Nephron (organoid): ENCODE measurements at regions not wholly inside any gene's neighbourhood (a gene's known extent, or its start where the extent isn't known, plus 50 kb on each side); places are given as distances from the start of the nearest gene placed in this dataset.
A peak's percentile ranks its signal among the peaks of the same experiment; 100 is the strongest.

Source experiments
- H3K27ac Mint-ChIP-seq, 3 experiments: 2 replicates each; pipeline ENCODE4 v1.8.0; 2020; ENCODE audit warnings: mixed read lengths in 3 of 3, mild to moderate bottlenecking in 2 of 3, moderate library complexity in 1 of 3
- H3K27me3 Mint-ChIP-seq: 2 replicates; pipeline ENCODE4 v1.8.0; 2021; ENCODE audit warnings: low read depth, mild to moderate bottlenecking, moderate library complexity, mixed read lengths
- H3K36me3 Mint-ChIP-seq: 2 replicates; pipeline ENCODE4 v1.8.0; 2020; ENCODE audit warnings: low read depth, mixed read lengths
- H3K4me1 Mint-ChIP-seq: 2 replicates; pipeline ENCODE4 v1.8.0; 2020; ENCODE audit warnings: mixed read lengths
- H3K4me3 Mint-ChIP-seq, 3 experiments: 2 replicates each; pipeline ENCODE4 v1.8.0; 2020; ENCODE audit warnings: mild to moderate bottlenecking in 3 of 3, mixed read lengths in 3 of 3, moderate library complexity in 2 of 3
- H3K9me3 Mint-ChIP-seq: 2 replicates; pipeline ENCODE4 v1.8.0; 2020; ENCODE audit warnings: mixed read lengths
- TF ChIP-seq, protein P1 (sequence below), 3 experiments: fragments of 200-600 bp; sonication (generic); IDR thresholded peaks; one replicate each; pipeline ENCODE4 v1.5.0; 2021; ENCODE audit warnings: antibody characterized with exemption in 3 of 3; ENCODE audit not compliant: unreplicated experiment in 3 of 3

DNA sequence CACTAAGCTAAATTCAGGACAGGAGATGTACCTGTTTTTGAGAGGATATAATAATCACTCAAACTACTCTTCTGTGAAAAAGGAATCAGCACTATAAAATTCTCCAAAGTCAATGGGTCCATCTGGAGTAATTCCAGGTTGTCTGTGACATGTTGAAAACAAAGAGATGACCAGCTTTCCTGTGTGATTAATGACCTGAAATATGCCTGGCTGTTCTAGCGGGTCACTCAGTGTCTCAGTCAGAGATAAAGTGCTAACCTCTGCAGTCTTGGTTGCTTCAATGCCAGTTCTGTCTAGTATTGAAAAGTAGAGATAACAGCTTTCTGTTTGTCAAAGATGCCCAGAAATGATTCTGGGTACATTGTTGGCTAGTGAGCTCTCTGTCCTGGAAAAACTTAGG, 722.6 kb upstream of the TENM4 start:
- no peaks in the 10 kb centered on the region for H3K9me3 Mint-ChIP-seq
- H3K4me1 Mint-ChIP-seq: no peaks in the 10 kb centered on the region
- H3K27ac Mint-ChIP-seq: no peak overlapping the region
- no peaks in the 10 kb centered on the region for H3K36me3 Mint-ChIP-seq
- TF ChIP-seq, protein P1, sequence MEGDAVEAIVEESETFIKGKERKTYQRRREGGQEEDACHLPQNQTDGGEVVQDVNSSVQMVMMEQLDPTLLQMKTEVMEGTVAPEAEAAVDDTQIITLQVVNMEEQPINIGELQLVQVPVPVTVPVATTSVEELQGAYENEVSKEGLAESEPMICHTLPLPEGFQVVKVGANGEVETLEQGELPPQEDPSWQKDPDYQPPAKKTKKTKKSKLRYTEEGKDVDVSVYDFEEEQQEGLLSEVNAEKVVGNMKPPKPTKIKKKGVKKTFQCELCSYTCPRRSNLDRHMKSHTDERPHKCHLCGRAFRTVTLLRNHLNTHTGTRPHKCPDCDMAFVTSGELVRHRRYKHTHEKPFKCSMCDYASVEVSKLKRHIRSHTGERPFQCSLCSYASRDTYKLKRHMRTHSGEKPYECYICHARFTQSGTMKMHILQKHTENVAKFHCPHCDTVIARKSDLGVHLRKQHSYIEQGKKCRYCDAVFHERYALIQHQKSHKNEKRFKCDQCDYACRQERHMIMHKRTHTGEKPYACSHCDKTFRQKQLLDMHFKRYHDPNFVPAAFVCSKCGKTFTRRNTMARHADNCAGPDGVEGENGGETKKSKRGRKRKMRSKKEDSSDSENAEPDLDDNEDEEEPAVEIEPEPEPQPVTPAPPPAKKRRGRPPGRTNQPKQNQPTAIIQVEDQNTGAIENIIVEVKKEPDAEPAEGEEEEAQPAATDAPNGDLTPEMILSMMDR (IDR thresholded peaks at IDR 0.05; ENCODE audit: unreplicated experiment in 3 of 3): no peak
- no peaks in the 10 kb centered on the region for H3K27me3 Mint-ChIP-seq
- no peak overlapping the region for H3K4me3 Mint-ChIP-seq

DNA sequence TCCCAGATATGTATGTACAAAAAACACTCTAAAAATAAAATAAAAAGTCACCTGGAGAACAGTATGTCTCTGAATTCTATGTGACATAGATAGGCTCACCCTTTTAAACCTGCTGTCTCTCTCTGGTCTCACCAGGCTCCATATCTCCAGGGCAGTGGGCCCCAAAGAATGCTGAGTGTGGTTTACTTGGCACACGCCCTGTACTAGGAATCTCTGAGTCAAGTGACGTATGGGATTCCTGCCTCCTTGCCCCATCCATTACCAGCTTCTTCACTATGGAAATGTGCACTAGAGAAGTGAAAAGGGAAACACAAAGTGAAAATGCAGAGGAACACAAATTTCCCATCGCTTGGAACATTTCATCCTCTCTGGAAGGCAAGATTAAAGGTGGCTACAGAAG, 722.2 kb upstream of the TENM4 start:
- Mint-ChIP-seq H3K4me3 (no peak overlapping the region), H3K4me1 (no peaks in the 10 kb centered on the region), H3K27ac (no peak overlapping the region), H3K36me3 (no peaks in the 10 kb centered on the region), H3K9me3 (no peaks in the 10 kb centered on the region), H3K27me3 (no peaks in the 10 kb centered on the region)
- TF ChIP-seq, protein P1 (IDR thresholded peaks at IDR 0.05; ENCODE audit: unreplicated experiment in 3 of 3): no peak

DNA sequence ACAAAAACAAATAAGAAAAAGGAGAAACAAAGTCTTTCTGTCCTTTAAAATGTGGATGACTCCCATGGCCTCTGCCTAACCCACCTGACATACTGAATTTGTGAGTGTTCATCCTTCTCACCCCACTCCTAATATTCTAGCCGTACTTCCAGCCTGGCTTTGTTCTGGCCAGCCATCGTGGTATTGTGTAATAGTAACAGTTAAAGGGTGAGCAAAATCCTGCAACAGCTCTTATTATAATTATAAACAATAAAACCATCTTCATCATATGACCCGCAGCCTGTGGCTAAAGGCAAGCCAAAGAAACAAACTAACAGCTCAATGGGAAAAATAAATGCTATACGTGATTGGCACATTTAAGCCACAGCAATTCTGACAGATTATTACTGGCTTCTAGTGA, 721.6 kb upstream of the TENM4 start:
- no peak overlapping the region for H3K4me3 Mint-ChIP-seq
- H3K4me1 Mint-ChIP-seq: no peaks in the 10 kb centered on the region
- TF ChIP-seq, protein P1 (IDR thresholded peaks at IDR 0.05; ENCODE audit: unreplicated experiment in 3 of 3): no peak
- H3K9me3 Mint-ChIP-seq: no peaks in the 10 kb centered on the region
- no peaks in the 10 kb centered on the region for H3K36me3 Mint-ChIP-seq
- H3K27me3 Mint-ChIP-seq: peaks cover 4% of the 10 kb centered on the region
- no peak overlapping the region for H3K27ac Mint-ChIP-seq

DNA sequence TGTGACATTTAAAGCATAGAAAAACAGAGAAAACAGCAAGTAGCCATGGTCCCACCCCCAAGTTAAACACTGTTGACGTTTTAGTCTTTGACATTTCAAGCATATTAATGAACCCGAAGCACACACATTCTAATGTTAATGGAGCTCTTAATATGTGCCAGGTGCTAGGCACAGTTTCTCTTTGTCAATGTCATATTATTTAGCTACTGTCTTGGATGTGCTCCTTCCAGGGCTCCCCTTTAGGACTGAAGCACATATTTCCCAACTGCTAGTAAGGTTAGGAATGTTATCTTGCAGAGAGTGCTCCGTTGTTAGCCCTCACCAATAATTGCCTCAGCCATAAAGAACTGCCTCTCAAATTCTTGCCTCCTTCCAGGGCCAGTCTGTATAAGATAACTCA, 716.6 kb upstream of the TENM4 start:
- peaks cover 5% of the 10 kb centered on the region for H3K27me3 Mint-ChIP-seq
- TF ChIP-seq, protein P1 (IDR thresholded peaks at IDR 0.05; ENCODE audit: unreplicated experiment in 3 of 3): no peak
- H3K4me3 Mint-ChIP-seq: no peak overlapping the region
- no peak overlapping the region for H3K27ac Mint-ChIP-seq
- H3K4me1 Mint-ChIP-seq: no peaks in the 10 kb centered on the region
- H3K36me3 Mint-ChIP-seq: no peaks in the 10 kb centered on the region
- H3K9me3 Mint-ChIP-seq: no peaks in the 10 kb centered on the region

DNA sequence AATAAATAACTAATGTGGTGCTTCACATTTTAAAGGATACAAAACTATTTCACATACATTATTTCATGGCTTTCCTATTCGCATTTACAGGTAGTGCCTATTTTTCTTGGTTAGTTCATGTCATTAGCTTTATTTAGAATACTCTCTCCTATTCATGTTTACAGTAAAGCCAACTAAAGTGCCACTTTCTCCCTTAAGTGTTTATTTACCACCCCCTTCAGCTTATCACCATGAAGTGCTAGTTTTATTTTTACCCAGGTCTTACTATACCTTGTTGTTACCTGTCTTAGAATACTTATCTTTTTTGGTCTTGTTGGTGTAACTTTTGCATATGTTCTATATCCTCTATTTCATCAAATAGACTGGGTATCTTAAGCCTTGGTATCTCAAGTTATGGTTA, 715.2 kb upstream of the TENM4 start:
- TF ChIP-seq, protein P1 (IDR thresholded peaks at IDR 0.05; ENCODE audit: unreplicated experiment in 3 of 3): no peak

DNA sequence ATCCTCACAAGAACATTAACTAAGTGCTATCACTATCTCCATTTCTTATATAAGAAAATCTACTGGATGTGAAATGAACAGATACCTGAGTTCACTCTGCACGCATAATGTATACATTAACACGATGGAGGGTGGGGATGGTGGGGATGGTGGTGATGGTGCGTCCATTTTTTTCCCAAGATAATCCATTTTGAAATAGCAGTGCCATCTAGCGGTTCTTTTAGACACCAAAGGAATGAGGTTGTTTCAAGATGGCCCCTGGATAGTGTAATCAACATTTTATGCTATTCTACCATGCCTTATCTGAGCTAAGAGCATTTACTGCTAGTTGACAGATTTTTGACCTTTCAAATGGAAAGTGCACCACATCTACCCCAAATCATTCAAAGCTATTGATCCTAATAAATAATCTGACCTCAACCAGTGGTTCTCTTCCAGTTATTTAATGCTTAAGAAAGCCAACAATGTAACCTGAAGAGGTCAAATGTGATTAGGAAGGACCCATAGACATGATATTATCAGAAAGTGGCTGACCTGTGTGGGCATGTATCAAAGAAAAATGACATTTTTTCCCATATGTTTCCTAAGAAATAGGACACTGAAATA, 714.7 kb upstream of the TENM4 start:
- no peaks in the 10 kb centered on the region for H3K36me3 Mint-ChIP-seq
- TF ChIP-seq, protein P1 (IDR thresholded peaks at IDR 0.05; ENCODE audit: unreplicated experiment in 3 of 3): peak; percentile 49 to 57 (median 53)
- no peaks in the 10 kb centered on the region for H3K9me3 Mint-ChIP-seq
- no peak overlapping the region for H3K4me3 Mint-ChIP-seq
- no peaks in the 10 kb centered on the region for H3K4me1 Mint-ChIP-seq
- peaks cover 5% of the 10 kb centered on the region for H3K27me3 Mint-ChIP-seq
- no peak overlapping the region for H3K27ac Mint-ChIP-seq

More for the DNA sequence above, 715.2 kb upstream of the TENM4 start:
- H3K27ac Mint-ChIP-seq: no peak overlapping the region
- no peaks in the 10 kb centered on the region for H3K36me3 Mint-ChIP-seq
- H3K27me3 Mint-ChIP-seq: peaks cover 5% of the 10 kb centered on the region
- H3K9me3 Mint-ChIP-seq: no peaks in the 10 kb centered on the region
- H3K4me3 Mint-ChIP-seq: no peak overlapping the region
- no peaks in the 10 kb centered on the region for H3K4me1 Mint-ChIP-seq
